Activated gamma-delta T cell (primary cell): ENCODE measurements at regions not wholly inside any gene's neighbourhood (a gene's known extent, or its start where the extent isn't known, plus 50 kb on each side); places are given as distances from the start of the nearest gene placed in this dataset.

ENCODE experiments used
- DNase-seq: peaks from one replicate; lab custom pipeline; 2025; lab: John Stamatoyannopoulos, UW

DNA sequence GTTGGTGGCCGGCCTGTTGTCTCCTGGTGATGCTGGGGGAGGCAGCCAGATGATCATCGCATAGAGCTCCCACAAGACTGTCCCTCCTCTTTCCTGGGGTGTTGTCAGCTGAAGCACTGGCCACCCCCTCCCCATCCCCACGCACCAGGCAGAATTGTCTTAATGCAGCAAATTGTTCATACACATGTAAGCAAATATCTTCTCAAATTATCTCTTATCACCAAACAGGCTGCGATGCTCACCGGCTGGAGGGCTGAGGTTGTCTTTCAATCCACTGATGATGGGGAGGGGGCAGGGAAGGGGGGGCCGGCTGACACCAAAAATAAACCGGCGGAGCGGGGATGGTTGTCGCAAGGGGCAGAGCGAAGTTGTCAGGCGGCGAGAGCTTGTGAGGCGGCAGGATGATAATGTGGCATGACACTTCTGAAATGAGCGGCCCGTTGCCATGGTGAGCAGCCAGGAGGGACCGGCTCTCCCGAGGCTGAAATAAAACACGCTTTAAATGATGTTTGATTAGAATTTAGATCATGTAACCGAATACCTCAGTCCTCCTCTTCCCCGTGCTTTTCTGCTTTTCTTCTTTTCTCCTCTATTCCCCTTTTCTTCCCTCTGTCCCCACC is 59.8 kb downstream of the MRM1 start:
- DNase-seq, result no peak

DNA sequence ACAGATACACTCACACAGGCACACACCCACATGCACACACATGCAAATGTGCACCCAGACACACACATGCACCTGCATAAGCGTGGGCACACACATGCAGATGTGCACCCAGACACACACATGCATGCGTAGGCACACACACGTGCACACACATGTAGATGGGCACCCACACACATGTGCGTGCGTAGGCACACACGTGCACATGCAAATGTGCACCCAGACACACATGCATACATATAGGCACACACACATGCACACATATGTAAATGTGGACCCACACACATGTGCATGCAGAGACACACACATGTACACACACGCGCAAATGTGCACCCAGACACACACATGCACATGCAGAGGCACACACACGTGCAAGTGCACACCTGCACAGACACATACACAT is 60.3 kb downstream of the MRM1 start:
- no peak for DNase-seq

DNA sequence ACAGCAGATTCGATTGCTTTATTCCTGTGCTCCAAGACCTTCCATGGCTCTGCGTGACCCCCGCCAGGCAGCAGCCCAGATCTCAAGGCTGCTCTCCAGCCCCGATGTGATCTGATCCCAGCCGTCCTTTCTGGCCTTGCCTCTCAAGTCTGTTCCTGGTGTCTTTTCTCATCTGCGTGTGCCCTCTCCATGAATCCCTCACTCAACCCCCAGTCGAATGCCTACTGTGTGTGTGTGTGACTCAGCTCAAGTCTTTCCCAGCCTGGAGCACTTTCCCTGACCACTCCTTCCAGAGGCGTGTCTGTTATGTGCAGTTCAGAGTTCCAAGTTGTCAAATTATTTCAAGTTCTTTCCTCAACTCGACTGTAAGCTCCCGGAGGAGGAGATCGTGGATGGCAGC is 64.0 kb downstream of the MRM1 start:
- DNase-seq, result no peak

DNA sequence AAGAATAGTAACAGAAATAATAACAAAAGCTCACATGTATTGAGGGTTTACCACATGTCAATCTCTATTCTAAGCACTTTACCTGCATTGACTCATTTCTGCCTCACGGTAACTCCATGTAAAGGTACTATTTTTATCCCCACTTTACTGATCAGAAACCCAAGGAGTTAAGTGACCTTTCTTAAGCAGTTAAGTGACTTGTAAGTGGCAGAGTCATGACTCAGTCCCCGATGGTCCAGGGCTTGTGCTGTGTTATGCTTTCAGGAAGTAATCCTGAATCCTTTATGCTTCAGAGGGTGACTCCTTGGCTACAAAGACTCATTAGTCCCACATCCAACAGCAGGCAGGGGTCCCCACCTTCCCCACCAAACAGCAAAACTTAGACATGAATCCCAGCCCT is 66.5 kb downstream of the MRM1 start:
- no peak for DNase-seq

DNA sequence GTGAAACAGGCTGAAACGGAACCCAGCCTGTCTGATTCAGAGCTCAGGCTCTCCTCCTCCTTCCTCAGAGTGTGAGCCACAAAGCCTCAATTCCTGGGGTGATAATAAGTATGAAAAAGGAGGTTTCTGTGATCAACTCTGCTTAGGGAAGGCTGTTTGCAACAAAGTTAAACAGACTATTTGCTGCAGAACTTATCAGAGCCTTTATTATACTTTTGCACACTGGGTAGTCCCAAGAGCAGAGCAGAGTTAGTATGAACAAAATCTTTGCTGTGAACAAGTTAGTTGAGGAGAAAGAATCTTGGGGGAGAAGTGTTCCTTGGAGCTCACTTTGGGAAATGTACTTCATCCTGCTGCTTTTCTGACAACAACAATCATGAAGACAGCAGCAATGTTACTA is 67.4 kb downstream of the MRM1 start:
- DNase-seq, result no peak

DNA sequence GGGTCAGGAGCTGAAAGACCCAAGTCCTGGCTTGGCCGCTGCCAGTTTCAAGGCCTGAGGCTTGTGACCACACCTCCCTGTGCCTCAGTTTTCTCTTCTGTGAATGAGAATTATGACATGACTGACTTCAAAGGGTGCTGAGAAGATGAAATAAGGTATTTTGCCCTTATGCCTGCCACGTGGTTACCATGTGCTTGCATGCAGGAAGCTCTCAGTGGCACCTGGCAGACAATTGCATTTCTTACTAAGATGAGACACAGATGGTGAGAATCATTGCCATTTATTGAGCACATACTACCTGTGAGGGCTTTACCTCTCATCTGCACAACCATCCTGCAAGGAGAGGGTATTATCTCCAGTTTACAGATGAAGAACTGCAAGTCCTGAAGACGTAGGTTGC is 69.8 kb downstream of the MRM1 start:
- DNase-seq, result no peak

DNA sequence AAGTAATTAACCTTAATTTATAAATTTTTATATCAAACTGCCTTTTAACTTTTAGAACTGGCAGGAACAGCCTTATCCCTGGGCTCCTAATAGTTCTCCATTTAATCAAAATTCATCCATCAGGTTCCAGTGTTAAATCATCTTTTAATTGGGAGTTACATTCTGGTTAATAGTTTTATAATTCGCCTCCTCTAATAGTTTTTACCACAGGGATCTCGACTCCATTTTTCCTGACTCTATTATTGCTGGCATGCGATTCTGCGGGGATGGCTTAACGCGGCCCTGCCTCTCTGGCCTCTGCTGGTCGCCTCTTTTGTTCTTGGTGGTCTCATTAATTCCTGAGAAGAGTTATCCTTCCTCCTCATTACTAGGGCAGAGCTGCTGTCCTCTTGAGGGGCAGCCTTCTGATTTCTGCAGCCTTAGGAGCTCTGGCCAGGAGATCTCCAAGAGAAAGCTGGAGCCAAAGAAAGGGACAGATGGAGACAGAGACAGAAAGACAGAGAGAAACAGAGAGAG is 71.1 kb downstream of the MRM1 start:
- DNase-seq, result no peak

DNA sequence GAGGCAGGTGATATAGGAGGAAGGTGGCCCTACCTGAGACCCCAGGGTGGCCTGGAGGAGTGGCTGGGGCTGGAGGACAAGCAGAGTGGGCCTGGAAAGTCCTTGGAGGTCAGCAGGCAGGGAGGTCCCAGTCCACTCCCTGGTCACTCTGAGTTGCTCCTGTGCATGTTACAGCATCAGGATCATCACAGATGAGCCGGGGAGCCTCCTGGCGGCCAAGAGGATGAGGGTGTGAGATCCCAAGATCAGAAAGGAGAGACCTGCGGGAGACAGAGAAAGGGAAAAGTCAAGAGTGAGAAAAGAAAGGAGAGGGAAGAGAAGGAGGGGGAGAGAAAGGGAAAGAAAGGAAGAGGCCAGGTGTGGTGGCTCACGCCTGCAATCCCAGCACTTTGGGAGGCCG is 71.7 kb downstream of the MRM1 start:
- DNase-seq, result no peak

DNA sequence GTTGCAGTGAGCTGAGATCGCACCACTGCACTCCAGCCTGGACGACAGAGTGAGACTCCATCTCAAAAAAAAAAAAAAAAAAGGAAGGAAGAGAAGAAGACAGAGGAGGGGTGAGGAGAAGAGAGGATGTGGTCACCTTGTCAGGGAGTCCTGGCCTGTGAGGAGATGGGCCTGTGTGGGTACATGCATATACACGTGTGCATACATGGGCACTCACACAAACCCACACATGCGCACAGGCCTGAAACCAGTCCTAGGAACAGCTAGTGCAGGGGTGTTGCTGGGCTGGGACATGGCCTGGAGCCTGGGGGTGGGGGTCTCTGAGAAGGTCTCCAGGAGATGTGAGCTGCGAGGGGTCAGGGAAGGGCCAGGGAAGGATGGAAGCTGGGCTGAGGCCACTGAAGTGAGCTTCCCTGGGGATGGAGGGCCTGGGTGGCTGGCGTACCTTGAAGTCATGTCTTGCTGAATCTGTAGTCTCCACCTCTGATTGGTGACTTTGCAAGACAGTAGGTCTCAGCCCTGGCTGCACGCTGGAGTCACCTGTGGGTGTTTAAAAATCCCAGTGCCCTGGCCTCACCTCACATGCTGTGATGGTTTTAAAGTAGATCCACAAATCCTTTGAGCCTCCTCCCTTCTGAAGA is 72.4 kb downstream of the MRM1 start:
- no peak for DNase-seq

DNA sequence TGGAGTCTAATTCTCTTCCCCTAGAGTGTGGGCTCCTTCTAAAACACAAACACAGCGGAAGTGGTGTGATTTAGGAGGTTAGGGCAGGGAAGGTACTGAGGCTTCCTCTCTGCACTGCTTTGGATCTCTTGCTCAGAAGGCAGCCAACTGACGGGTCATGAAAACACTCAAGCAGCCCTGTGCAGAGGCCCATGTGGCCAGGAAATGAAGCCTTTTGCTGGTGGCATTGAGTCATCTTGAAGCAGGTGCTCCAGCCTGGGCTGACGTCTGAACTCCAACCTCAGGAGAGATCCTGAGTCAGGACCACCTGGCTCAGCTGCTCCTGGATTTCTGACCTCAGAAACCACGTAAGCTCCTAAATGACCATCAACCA is 72.9 kb downstream of the MRM1 start:
- DNase-seq, result no peak

DNA sequence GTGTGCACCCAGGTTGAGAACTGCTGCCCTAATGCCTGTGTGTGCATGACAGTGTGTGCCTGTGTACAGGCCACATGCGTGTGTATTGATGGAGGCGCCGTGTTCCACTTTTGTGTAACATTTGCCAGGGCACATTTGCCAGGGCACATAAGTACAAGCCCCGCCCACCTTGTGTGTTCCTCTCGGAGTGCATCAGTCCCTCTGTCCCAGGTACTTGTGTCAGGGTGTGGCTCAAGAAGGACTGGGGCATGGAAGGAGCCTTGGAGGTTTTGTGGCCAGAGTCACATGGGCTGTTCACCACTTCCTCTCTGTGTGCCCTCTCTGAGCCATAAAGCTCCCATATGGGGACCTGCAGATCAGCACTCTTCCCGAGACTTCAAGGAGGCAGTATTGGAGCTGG is 73.9 kb downstream of the MRM1 start:
- no peak for DNase-seq

DNA sequence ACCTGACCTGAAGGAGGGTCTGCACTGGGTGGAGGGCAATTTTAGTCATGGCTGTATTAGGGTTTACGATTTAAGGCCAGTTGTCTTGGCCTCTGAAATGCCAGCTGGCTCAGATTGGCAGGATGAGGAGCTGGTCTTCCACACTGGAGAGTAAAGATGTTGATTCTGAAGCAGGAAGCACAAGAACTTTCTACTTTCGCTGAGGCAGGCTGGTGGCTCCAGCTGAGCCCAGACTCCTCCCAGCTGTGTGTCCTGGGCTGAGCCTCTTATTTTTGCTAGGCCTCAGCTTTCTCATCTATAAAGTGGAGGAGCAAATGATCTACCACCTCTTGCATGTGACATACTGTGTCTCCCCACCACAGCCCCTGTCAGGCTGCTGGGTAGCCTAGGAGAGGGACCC is 74.4 kb downstream of the MRM1 start:
- DNase-seq, result no peak

DNA sequence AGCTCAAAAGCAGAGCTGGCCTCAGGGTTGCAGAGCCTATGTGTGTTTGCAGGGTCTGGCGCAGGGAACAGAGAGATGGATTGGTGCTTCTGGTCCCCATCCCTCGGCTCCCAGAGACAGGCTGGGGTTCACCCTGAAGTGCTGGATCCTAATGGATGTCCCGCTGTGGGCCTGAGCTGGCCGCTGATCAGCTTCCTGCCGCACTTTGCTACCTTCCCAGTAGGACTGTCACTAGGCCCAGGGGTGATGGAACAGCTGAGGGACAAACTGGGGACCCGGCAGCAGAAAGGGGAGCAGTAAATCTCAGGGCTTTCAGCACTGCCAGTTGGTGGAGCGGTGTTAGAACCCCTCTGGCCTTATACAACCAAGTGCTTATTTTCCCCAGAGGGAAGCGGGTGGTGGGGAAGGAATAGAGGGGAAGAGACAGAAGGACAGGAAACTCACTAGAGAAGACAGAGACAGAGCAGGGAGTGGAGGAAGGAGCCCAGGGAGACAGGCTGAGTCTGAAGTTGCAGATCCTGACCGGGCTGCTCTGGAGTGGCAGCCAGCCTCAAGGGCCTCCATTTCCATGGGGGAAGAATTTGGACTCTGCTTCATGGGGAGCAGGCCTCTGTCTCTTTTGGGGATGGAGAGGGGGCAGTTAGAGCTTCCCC is 78.6 kb downstream of the MRM1 start:
- no peak for DNase-seq

DNA sequence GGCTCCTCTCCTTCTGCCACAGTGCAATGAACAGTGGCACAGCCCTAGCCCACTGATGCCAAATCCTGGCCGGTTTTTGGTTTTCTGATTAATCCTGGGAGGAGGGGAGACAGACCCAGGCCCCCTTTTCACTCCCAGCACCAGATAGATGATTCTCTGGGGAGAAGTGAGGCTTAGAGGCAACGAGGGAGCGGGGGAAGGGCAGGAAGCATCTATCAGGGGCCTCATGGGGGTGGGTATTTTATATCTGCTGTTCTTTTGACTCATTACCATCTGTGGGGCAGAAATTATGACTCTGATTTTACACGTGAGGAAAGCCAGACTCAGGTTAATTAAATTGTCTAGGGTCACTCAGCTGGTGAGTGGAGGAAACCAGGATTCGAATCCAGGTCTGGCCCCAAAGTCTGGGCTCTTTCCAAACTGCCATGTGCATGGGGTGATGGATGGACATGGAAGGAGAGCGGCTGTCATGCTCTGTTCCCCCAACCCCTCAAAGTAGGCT is 79.4 kb downstream of the MRM1 start:
- no peak for DNase-seq

DNA sequence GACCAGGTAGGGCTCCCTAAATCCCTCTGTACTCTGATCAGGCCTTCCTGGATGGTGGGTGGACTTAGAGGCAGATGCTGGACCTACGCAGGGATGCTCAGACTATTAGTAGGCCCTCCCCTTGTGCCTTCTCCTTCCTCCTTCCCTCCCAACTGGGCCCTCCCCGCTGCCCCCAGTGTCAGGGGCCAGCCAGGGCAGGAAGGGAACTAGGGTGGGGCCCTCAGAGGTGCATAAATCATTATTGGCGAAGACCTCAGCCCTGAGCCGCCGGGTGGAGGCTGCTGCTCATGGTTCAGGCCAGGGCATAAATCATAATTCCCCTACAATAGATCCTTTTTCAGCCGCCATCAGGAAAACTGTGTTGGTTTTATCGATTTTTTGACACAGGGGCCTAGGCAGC is 81.4 kb downstream of the MRM1 start:
- no peak for DNase-seq

DNA sequence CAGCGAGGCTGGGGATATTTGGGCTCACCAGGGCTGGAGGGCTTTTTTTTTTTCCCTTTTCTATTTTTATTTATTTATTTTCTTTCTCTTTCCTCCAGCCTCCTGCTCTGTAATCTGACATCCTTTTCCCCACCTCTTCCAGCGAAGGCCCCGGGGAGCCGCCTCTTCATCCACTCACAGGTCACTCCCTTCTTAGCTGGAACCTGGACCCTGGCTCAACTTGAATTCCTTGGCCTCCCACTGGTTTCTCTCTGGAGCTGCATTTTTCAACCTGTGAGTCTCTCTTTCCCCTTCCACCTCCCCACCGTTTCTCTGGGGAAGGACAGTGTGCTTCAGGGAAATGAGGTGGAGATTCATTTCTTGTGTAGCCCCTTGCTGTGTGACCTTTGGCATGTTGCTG is 82.0 kb downstream of the MRM1 start:
- DNase-seq, result no peak

DNA sequence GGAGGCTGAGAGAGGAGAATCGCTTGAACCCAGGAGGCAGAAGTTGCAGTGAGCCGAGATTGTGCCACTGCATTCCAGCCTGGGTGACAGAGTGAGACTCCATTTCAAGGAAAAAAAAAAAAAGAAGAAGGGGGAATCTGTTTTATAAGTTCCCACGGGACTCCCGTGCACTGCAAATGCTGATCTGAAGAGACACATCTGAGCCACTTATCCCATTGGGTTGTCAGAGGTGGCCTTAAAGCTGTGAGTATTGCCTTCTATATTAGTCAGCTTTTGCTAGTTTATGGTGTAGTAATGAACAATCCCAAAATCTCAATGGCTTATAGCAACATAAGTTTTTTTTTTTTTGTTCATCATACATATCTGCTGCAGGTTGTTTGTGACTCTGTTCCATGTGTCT is 82.8 kb downstream of the MRM1 start:
- DNase-seq, result no peak

DNA sequence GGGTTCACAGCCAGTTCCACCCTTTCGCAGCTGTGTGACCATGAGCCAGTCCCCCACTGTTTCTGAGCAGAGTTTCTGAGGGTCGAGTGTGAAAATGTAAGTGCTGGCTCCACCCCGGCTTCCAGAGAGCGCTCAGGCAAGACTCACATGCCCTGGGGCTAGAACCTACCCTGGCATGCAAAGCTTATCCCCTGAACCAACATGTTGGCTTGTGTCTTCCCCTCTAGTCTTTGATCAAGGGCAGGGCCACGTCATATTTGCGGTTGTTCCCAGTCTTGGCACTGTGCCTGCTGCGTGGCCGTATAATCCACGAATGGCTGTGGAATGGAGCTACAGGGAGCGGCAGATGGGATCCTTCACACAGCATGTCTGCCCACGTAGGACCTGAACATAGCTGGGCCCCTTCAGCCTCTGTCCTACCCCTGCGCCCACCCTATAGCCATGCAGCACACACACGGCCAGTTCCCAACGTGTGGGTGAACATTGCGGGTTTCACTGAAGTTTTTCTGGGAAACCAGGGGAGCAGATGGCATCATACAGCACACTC is 84.8 kb downstream of the MRM1 start:
- DNase-seq, result no peak

DNA sequence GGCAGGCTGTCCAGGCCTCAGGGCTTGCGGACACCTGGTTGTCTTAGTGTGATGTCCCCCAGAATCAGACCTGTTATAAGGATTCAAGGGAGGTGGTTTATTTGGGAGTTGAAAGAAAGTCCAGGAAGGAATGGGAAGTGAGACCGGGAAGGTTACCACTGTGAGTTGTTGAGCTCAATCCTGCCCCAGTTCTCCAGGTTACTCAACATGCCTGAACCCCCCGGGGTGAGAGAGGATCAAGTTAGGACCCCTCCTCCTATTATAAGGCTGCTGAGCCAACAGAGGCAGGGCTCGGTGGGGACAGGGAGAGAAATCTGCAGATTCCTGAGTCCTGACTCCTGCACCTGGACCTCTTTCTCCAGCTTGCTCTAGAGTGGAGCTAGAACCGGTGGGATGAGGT is 86.4 kb downstream of the MRM1 start:
- no peak for DNase-seq

DNA sequence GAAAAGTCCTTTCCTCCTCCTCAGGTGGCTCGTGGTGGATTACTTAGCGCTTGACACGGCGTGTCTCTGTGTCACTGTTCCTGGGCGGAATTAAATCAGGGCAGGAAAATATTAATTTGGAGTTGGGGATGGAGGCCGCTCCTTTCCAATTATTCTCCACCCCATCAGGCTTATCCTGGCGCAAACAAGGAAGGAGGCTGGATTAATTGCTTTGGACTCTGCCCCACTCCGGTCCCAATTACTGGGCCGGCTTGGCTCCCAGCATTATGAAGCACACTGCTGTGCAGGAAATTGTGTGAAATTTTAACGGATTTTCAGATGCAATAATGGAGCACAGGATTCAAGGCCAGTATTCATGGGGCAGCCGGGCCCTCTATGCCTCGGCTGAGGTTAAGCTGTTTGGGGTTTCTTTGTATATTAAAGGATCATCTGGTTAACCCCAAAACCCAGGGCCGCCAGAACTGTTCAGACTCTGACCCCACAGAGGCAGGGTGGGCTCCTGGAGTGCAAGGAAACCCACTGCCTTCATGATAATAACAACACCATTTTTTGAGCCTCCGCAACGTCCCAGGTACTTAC is 87.8 kb downstream of the MRM1 start:
- no peak for DNase-seq

DNA sequence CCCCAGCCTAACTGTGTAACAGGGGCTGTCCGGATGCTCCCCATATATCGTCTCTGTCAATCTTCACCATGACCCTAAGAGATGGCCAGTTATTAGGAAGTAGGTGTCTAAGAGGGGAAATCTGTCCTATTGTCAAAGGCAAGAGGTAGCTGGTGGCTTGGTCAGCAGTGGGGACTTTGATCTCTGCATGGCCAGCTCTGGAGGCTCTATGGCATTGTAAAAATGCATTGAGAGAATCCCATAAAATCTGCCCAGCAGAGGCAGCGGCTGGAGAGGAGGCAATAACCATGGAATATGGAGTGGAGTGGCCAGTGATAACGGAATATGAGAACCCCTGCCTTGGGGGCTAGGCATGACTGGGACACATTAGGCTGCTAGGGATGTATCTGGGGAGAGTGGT is 88.8 kb downstream of the MRM1 start:
- no peak for DNase-seq

DNA sequence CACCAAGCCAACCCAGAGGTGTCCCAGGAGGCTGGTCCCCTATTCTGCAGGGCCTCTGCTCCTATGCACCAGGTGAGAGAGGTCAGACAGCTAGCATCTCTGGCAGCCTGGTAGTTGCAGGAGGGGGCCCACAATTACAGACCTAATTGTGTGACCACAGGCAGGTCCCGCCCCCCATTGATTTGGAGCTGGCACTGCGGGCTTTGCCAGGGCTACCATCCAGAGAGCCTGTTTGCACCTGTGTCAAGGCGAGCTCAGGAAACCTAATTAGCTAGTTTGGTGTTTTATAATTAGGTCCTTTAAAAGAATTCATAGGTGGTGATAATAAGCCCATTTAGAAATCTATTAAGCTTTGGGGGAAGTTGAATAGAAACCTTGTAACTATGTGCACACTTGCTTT is 90.2 kb downstream of the MRM1 start:
- no peak for DNase-seq

DNA sequence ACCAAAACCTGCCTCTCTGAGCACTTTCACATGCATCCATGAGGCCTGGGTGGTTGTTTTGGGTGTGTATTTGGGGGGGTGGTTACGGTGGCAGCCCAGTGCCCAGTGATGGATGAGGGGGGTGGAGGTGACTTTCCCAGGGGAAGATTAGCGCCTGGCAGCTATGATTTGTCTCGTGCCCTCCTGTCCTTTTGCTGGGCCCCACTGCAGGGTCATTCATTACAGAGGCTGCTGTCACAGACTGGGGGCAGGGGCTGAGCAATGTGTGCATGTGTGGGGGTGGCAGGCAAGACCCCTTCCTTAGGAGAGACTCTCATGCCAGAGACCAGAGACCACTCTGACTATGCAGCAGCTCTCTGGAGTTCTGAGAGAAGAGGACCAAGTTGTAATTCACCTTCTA is 93.7 kb downstream of the MRM1 start:
- DNase-seq, result no peak
